ENCODE measurements at regions not wholly inside any gene's neighbourhood (a gene's known extent, or its start where the extent isn't known, plus 50 kb on each side); places are given as distances from the start of the nearest gene placed in this dataset.
A peak's percentile ranks its signal among the peaks of the same experiment; 100 is the strongest.

DNA sequence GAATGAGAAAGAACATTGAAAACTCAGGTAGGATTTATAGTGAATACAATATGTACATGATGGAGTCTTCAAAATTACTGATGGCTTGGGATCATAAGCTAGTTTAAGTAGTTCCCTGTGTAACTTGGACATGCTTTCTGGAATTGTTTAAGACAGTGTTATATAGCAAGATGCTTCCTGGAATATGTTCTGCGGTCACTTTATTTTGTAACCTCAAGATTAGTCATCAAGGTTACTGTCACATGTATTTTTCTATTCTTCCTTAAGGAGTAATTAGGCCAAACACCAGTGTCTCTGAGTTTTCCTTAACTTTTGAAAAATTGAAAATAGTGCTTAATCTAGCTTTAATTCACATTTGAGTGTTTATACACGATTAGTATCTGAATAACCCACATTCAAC lies 760.3 kb upstream of the ARRDC4 start:
- no peak for DNase-seq

DNA sequence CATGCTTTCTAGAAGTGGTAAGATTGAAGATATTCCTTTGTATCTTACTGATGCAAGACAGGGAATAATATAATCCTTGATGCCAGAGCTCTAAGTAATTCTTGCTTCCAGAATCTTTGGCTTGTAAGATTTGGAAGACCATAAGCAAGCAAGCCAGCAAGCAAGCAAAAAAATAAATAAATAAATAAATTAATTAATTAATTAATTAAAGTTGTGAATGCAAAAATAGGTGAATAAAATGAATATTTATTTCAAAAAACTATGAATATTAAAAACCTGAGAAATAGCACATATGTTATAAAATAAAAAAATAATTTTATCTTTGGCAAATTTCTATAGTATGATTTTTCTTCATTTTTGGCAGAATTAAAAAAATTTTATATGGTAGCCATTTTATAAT lies 750.2 kb upstream of the ARRDC4 start:
- DNase-seq = no peak

- no peak for DNase-seq
These were observed 744.9 kb upstream of the ARRDC4 start for GRCh38 chr15:97215629-97216028.

GRCh38 chr15:97224191-97224641 lies 736.3 kb upstream of the ARRDC4 start:
- DNase-seq = no peak

- DNase-seq = peak; percentile 3
These were observed 725.5 kb upstream of the ARRDC4 start for GRCh38 chr15:97234851-97235610.

- no peak for DNase-seq
These were observed 724.9 kb upstream of the ARRDC4 start for GRCh38 chr15:97235611-97235985.

- DNase-seq = no peak
These were observed 724.4 kb upstream of the ARRDC4 start for GRCh38 chr15:97236140-97236539.

DNA sequence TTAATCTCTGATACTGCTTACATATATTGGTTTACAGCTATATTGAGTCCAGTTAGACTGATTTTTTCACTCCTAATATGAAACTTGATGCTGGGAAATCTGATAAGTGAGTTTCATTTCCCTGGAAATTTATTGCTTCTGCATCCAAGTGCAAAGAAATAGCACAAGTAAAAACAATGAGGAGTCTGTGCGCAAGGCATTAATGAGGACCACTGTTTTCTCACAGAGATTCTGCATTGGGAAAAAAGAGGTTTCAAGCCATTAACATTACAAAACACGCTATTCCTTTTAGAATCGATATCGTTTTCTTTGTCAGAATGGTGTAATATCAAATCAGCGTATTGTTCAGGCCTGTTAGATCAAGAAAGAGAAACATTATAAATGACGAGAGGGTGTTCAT lies 723.3 kb upstream of the ARRDC4 start:
- no peak for DNase-seq

GRCh38 chr15:97248376-97248775 lies 712.1 kb upstream of the ARRDC4 start:
- DNase-seq = no peak

GRCh38 chr15:97259943-97260342 lies 700.6 kb upstream of the ARRDC4 start:
- DNase-seq = no peak

DNA sequence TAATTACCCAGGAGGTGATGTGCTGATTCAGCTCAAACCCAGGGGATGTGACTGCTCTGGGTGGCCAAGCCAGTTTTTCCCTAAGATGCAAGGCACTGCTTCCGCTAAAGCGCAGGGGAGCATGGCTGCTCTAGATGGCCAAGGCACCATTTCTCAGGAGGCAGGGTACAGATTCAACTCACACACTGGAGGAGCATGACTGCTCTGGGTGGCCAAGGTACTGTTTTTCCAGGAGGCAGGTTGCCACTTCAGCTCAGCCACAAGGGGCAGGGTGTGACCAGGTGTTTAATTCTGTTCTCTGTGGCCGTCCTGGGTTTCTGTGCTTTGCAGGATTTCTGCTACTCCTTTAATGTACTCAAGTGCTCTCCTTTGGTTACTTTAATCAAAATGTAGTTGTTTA lies 659.3 kb upstream of the ARRDC4 start:
- no peak for DNase-seq

- DNase-seq = no peak
These were observed 644.1 kb upstream of the ARRDC4 start for GRCh38 chr15:97316362-97316761.

DNA sequence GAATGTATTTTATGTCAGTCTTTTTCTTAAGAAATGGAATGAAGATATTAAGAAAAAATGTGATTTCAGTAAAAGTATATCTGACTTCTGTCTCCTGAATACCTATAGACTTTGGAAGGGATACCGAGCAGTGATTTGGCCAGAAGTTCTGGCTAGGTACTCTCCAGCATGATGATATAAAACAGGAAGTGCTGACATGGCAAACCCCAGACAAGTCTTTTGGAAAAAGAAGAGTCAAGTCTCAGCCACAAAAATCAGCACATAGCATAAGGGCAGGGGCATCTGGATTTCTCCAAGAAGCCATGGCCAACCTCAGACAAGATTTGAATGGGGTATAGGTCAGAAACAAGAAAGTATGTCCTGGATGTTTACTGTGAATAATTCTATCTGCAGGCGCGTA lies 643.3 kb upstream of the ARRDC4 start:
- no peak for DNase-seq

- DNase-seq = no peak
These were observed 641.2 kb upstream of the ARRDC4 start for GRCh38 chr15:97319291-97319690.

- DNase-seq = no peak
These were observed 614.3 kb upstream of the ARRDC4 start for GRCh38 chr15:97346221-97346620.

- no peak for DNase-seq
These were observed 609.7 kb upstream of the ARRDC4 start for GRCh38 chr15:97350813-97351212.

- no peak for DNase-seq
These were observed 577.0 kb upstream of the ARRDC4 start for GRCh38 chr15:97383516-97383915.

- DNase-seq = no peak
These were observed 573.6 kb upstream of the ARRDC4 start for GRCh38 chr15:97386940-97387339.

GRCh38 chr15:97401195-97401594 lies 559.3 kb upstream of the ARRDC4 start:
- DNase-seq = no peak

GRCh38 chr15:97401970-97402369 lies 558.5 kb upstream of the ARRDC4 start:
- DNase-seq = no peak

DNA sequence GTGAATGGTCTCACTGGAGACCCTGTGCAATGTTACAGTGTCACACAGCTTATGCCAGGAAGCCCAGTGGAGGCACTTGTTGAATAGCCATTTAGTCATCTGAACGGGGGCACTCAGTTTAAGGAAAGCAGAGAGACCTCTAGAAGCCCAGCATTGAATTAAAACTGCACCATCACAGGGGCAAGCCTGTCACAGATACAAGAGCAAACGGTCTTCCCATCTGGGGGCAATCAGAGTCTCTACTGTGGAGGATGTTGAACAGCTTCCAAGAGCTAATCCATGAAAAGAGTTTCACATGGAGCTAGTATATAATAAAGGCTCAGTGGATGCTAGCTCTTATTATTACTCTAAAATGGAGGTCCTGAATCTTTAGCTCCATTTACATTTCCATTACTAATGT lies 553.7 kb upstream of the ARRDC4 start:
- no peak for DNase-seq

GRCh38 chr15:97410897-97411575 lies 549.5 kb upstream of the ARRDC4 start:
- no peak for DNase-seq

DNA sequence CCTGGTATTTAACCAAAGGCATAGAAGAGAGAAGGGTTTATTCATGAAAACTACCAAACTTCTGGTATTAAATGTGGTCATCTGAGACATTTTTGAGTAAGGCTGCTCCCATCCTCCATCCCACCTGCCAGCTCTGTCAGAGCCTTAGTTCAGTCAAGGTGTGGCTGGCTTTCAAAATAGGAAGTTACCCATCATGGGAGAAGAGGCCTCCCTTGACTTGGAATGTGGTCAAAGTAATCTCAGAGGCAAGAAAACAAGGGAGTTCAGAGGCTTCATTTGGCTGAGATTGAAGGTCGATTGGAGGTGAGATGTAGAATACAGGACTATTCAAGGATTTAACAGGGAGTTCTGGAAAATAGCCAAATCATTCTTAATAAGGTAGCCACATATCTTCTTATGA lies 540.4 kb upstream of the ARRDC4 start:
- no peak for DNase-seq

- DNase-seq = no peak
These were observed 534.9 kb upstream of the ARRDC4 start for GRCh38 chr15:97425596-97425995.

- DNase-seq = no peak
These were observed 517.4 kb upstream of the ARRDC4 start for GRCh38 chr15:97443101-97443500.

Measured in activated naive CD4-positive, alpha-beta T cell treated with Interleukin-2 at 50 U/mL for 16 hours (primary cell).